ENCODE measurements at regions not wholly inside any gene's neighbourhood (a gene's known extent, or its start where the extent isn't known, plus 50 kb on each side); places are given as distances from the start of the nearest gene placed in this dataset.

DNA sequence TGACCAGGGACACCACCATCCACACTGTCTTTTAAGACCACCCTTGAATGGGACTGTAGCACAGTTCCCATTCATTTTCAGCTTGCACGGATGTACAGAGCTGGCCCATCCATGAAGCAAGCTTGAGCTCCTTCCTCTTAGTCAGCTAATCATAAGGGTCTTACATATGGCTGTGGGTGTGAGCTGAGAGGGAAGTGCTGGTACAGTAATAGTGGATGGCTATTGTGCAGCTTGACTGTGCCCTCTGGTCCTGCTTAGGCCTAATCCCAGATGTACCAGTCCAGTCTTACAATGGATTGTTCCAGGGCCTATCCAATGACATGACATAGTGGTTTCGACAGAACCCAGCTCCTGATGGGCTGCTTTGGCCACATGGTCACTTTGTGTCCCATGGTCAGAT, 96.9 kb upstream of the ZNF438 start:
- TF ChIP-seq, protein P1, sequence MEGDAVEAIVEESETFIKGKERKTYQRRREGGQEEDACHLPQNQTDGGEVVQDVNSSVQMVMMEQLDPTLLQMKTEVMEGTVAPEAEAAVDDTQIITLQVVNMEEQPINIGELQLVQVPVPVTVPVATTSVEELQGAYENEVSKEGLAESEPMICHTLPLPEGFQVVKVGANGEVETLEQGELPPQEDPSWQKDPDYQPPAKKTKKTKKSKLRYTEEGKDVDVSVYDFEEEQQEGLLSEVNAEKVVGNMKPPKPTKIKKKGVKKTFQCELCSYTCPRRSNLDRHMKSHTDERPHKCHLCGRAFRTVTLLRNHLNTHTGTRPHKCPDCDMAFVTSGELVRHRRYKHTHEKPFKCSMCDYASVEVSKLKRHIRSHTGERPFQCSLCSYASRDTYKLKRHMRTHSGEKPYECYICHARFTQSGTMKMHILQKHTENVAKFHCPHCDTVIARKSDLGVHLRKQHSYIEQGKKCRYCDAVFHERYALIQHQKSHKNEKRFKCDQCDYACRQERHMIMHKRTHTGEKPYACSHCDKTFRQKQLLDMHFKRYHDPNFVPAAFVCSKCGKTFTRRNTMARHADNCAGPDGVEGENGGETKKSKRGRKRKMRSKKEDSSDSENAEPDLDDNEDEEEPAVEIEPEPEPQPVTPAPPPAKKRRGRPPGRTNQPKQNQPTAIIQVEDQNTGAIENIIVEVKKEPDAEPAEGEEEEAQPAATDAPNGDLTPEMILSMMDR (IDR thresholded peaks at IDR 0.05; ENCODE audit: extremely low read depth in 1 of 2, insufficient read depth in 1 of 2, low read depth in 1 of 2, low read length in 2 of 2) = no peak
- no peak for TF ChIP-seq POLR2AphosphoS5 (IDR thresholded peaks at IDR 0.05; ENCODE audit: insufficient read depth, low read depth, low read length)
- TF ChIP-seq JUN (IDR thresholded peaks at IDR 0.05; ENCODE audit: borderline replicate concordance, insufficient read depth, insufficient read length, low read depth) = no peak
- no peak for TF ChIP-seq EZH2 (IDR thresholded peaks at IDR 0.05; ENCODE audit: borderline replicate concordance, low read depth, low read length, severe bottlenecking)
- no peak for TF ChIP-seq POLR2A (IDR thresholded peaks at IDR 0.05; ENCODE audit: low read depth, low read length)
- TF ChIP-seq, protein P2, sequence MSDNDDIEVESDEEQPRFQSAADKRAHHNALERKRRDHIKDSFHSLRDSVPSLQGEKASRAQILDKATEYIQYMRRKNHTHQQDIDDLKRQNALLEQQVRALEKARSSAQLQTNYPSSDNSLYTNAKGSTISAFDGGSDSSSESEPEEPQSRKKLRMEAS (IDR thresholded peaks at IDR 0.05; ENCODE audit: insufficient read depth, insufficient read length) = no peak
- no peak for TF ChIP-seq MYC (IDR thresholded peaks at IDR 0.05; ENCODE audit: low read depth, low read length)
- no peak for TF ChIP-seq GATA2 (IDR thresholded peaks at IDR 0.05; ENCODE audit: insufficient read depth, insufficient read length, low read depth, low read length)
